Thoracic aorta (tissue), 2 donors: ENCODE measurements at regions not wholly inside any gene's neighbourhood (a gene's known extent, or its start where the extent isn't known, plus 50 kb on each side); places are given as distances from the start of the nearest gene placed in this dataset.

Experiments used
- ATAC-seq: fragments of 150-250 bp; one replicate; pipeline ENCODE4 v1.8.0; 2017; ENCODE audit warnings: low read depth; ENCODE audit not compliant: insufficient number of reproducible peaks, low FRiP score
- DNase-seq: peaks from one replicate; pipeline ENCODE4 v3.0.0-alpha.2; 2020; ENCODE audit warnings: low spot score
- H3K27ac ChIP-seq, 2 donors: fragments of 200-600 bp; sonication (generic); 1 replicate in 1 of 2; 2 replicates in 1 of 2; pipeline ENCODE4 v1.5.1; 2016; ENCODE audit warnings: mild to moderate bottlenecking in 2 of 2, moderate library complexity in 2 of 2
- H3K27me3 ChIP-seq: fragments of 200-600 bp; sonication (generic); replicated peaks from 2 replicates; pipeline ENCODE4 v1.6.0; 2016; ENCODE audit warnings: mild to moderate bottlenecking; ENCODE audit not compliant: insufficient read depth
- H3K36me3 ChIP-seq: fragments of 200-600 bp; sonication (generic); one replicate; pipeline ENCODE4 v1.5.1; 2016
- H3K4me1 ChIP-seq, 2 donors: fragments of 200-600 bp; sonication (generic); 1 replicate in 1 of 2; 2 replicates in 1 of 2; pipeline versions ENCODE4 v1.5.1 to v1.6.0; 2016; ENCODE audit warnings: low read depth in 2 of 2, mild to moderate bottlenecking in 1 of 2; ENCODE audit not compliant: control insufficient read depth in 1 of 2
- H3K4me3 ChIP-seq: fragments of 200-600 bp; sonication (generic); 2 replicates; pipeline ENCODE4 v1.5.1; 2016; ENCODE audit warnings: mild to moderate bottlenecking
- H3K9me3 ChIP-seq: fragments of 200-600 bp; sonication (generic); 2 replicates; pipeline ENCODE4 v1.5.1; 2016
- CTCF ChIP-seq: fragments of 200-600 bp; sonication (generic); IDR thresholded peaks from one replicate; pipeline ENCODE4 v1.5.1; 2019; ENCODE audit warnings: antibody characterized with exemption

DNA sequence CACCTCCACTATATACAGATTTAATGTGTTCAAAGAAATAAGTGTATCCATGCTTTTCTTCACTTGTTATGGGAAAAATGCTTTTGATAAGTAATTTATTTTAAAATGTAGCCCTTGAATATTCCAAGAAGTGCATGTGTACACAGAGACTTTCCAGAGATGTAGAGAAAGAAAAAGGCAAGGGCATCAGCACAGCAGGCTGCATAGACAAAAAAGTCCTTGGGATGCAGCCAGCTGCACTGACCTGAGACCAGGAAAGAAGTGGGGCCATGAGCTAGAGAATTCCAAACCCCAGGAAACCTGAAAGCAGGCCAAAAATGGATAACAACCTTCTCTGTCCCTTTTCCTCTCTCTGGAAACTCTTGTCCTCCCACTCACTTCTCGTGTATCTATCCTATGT, 51.6 kb upstream of the PRDM8 start:
- no peaks in the 10 kb centered on the region for H3K27me3 ChIP-seq
- H3K27ac ChIP-seq: no peak overlapping the region
- H3K4me3 ChIP-seq: no peak overlapping the region
- H3K4me1 ChIP-seq: no peaks in the 10 kb centered on the region
- no peaks in the 10 kb centered on the region for H3K9me3 ChIP-seq
- DNase-seq (no peak), ATAC-seq (no peak)
- H3K36me3 ChIP-seq: no peaks in the 10 kb centered on the region
- TF ChIP-seq CTCF: no peak

GRCh38 chr4:80144676-80145470, 52.4 kb upstream of the PRDM8 start:
- Histone ChIP-seq H3K27me3 (no peaks in the 10 kb centered on the region), H3K4me3 (no peak overlapping the region), H3K9me3 (no peaks in the 10 kb centered on the region), H3K27ac (no peak overlapping the region), H3K36me3 (no peaks in the 10 kb centered on the region), H3K4me1 (no peaks in the 10 kb centered on the region)
- DNase-seq (no peak), ATAC-seq (no peak)
- no peak for TF ChIP-seq CTCF

DNA sequence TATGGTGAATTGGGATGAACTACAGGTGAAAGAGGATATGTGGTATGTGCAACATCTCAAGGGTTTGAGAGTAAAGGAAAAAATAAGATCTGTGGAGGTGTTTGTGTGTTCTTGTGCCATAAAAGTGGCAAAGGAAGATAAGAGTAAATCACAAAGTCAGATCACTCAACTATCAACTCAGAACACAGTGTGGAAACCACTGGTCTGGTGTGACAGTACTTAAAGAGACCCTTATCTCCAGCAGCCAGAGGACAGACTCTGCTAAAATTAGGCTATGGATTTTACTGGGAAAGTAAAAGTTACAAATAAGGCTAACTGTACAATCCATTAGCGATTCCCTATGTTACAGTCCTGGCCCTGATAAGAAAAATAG, 54.0 kb upstream of the PRDM8 start:
- Histone ChIP-seq H3K9me3 (no peaks in the 10 kb centered on the region), H3K27me3 (no peaks in the 10 kb centered on the region), H3K36me3 (no peaks in the 10 kb centered on the region), H3K27ac (no peak overlapping the region), H3K4me1 (no peaks in the 10 kb centered on the region), H3K4me3 (no peak overlapping the region)
- ATAC-seq: no peak
- TF ChIP-seq CTCF: no peak
- no peak for DNase-seq

DNA sequence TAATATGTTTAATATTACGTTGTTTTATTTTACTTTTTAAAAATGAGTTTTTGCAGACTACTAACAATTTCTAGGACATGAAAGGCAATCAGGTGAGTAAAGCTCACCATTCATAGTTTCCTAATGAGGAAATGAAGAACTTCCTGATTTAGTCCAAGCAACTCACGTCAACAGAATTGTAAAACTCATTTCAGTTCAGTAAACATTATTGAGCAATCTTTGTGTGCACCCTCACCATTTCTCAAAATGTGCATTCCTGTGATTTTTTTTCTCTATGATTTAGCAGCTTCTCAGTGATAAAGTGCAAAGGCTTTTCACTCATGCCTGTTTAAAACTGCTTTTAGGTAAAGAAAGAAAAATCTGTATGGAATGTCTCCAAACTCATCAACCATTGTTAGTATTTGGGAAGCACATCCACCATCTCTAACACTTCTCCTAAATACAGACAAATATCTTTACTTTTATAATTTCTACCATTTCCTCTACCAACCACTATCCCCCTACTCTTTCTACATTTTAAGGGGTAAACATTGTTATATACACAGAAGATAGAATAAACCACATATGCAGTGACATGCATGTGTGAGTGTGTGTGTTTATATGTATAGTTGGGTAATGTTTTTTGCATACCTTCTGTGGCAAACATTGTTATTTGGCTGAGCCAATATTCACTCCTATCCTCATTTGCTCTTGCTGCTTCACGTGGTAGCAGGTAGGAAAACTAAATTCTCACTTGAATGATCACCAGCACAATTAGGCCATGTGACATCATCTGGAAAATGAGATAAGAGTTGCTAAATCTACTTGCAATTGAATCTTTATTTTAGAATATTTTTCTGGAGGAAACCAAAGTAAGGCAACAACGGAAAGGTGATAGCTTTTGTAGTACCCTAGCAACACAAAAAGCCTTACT, 54.7 kb upstream of the PRDM8 start:
- H3K9me3 ChIP-seq: no peaks in the 10 kb centered on the region
- no peaks in the 10 kb centered on the region for H3K27me3 ChIP-seq
- no peaks in the 10 kb centered on the region for H3K36me3 ChIP-seq
- DNase-seq: no peak
- no peak for TF ChIP-seq CTCF
- no peak overlapping the region for H3K4me3 ChIP-seq
- ATAC-seq: no peak
- H3K4me1 ChIP-seq: no peaks in the 10 kb centered on the region
- no peak overlapping the region for H3K27ac ChIP-seq

GRCh38 chr4:80141543-80141942, 55.8 kb upstream of the PRDM8 start:
- Histone ChIP-seq H3K36me3 (no peaks in the 10 kb centered on the region), H3K27me3 (no peaks in the 10 kb centered on the region), H3K4me1 (no peaks in the 10 kb centered on the region), H3K27ac (no peak overlapping the region), H3K4me3 (no peak overlapping the region), H3K9me3 (no peaks in the 10 kb centered on the region)
- no peak for TF ChIP-seq CTCF
- ATAC-seq: no peak
- DNase-seq: no peak
